ENCODE measurements at regions not wholly inside any gene's neighbourhood (a gene's known extent, or its start where the extent isn't known, plus 50 kb on each side); places are given as distances from the start of the nearest gene placed in this dataset.

- no peak for TF ChIP-seq CTCF (IDR thresholded peaks at IDR 0.05)
- no peak for TF ChIP-seq ZFX (IDR thresholded peaks at IDR 0.05; ENCODE audit: borderline replicate concordance)
These were observed 684.1 kb downstream of the NTRK3 start for GRCh38 chr15:87572381-87572910.

All from 22Rv1 (cell line).